Activated T-cell treated with anti-CD3 and anti-CD28 coated beads, Interleukin-2, amount 50 U/mL, for 4 hours (primary cell): ENCODE measurements at regions not wholly inside any gene's neighbourhood (a gene's known extent, or its start where the extent isn't known, plus 50 kb on each side); places are given as distances from the start of the nearest gene placed in this dataset.
"Not testable (repeated sequence)": the region's sequence is repeated elsewhere in the genome, so short reads cannot be mapped to it uniquely, and the experiment has no call there.

Source experiments
- ATAC-seq, 2 donors: fragments of 200-7000 bp; cut with Tn5 transposase; one replicate each; pipeline ENCODE4 v1.10.0; 2021
- DNase-seq: peaks from one replicate; pipeline ENCODE4 v3.0.0-alpha.2; 2020
- H3K27me3 Mint-ChIP-seq: one replicate; pipeline ENCODE4 v1.8.0; 2021; ENCODE audit warnings: low read depth, mixed read lengths
- H3K36me3 Mint-ChIP-seq: one replicate; pipeline ENCODE4 v1.8.0; 2022; ENCODE audit warnings: mixed read lengths; ENCODE audit not compliant: insufficient read depth
- H3K4me1 Mint-ChIP-seq: one replicate; pipeline ENCODE4 v1.8.0; 2021; ENCODE audit warnings: low read depth, mixed read lengths
- H3K4me3 Mint-ChIP-seq: one replicate; pipeline ENCODE4 v1.8.0; 2021; ENCODE audit warnings: mild to moderate bottlenecking, moderate library complexity, mixed read lengths
- H3K9me3 Mint-ChIP-seq: one replicate; pipeline ENCODE4 v1.8.0; 2021; ENCODE audit warnings: mixed read lengths

- ATAC-seq (no peak), DNase-seq (no peak)
- Mint-ChIP-seq H3K4me1 (no peaks in the 10 kb centered on the region), H3K9me3 (no peaks in the 10 kb centered on the region), H3K27me3 (peaks cover 10% of the 10 kb centered on the region), H3K36me3 (no peaks in the 10 kb centered on the region), H3K4me3 (no peak overlapping the region)
Observed at GRCh38 chr4:56132835-56133234, 184.1 kb downstream of the CEP135 start.

GRCh38 chr4:56132188-56132587 lies 183.4 kb downstream of the CEP135 start:
- not testable (repeated sequence) for H3K36me3 Mint-ChIP-seq

DNA sequence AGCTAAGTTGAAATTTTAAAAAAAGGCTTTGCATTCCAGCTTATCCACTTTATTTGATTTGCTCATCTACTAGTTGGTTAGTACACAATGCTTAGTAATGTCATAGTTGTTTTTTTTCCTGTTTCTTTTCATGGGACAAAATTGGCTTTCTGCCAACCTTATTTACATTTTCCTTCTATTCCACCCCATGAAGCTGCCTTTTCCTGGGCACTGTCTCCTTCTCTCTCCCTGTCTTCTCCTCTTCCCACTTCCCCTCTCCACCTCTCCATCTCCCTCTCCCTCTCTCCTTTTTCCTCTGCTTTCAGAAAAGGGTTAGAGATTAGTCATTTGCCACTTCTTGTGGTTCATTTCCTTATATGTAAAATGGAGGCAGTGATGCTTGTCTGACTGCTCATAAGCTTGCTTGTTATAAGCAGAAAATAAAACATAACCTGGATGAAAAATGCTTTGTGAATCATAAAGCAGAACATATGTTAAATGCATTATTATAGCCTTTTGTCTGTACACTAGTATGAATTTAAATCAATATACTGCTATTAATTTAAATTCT lies 181.9 kb downstream of the CEP135 start:
- Mint-ChIP-seq H3K9me3 (no peaks in the 10 kb centered on the region), H3K27me3 (peaks cover 15% of the 10 kb centered on the region), H3K36me3 (no peaks in the 10 kb centered on the region), H3K4me3 (no peak overlapping the region), H3K4me1 (no peaks in the 10 kb centered on the region)
- ATAC-seq (no peak), DNase-seq (no peak)

More at GRCh38 chr4:56132188-56132587, 183.4 kb downstream of the CEP135 start:
- not testable (repeated sequence) for H3K4me3 Mint-ChIP-seq, H3K9me3 Mint-ChIP-seq, ATAC-seq, DNase-seq, H3K4me1 Mint-ChIP-seq
- peaks cover 12% of the 10 kb centered on the region for H3K27me3 Mint-ChIP-seq

DNA sequence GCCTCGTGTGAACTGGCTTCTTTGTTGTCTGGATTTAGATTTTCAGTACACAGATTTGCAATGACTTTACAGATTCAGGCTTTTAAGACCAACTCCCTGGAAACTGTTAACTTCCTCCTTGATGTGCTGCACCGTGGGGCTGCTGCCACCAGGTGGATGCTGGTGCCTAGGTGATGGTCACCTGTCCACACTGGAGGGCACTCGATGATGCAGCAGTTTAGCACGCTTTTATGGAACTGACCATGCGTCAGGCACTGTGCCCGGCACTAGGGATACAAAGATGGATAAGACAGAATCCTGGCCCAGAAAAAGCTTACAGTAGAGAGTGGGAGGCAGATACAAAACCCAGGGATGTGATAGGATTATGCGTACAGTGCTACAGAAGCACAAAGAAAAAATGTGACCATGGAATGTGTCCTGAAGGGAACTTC lies 180.7 kb downstream of the CEP135 start:
- no peaks in the 10 kb centered on the region for H3K9me3 Mint-ChIP-seq
- no peak overlapping the region for H3K4me3 Mint-ChIP-seq
- no peaks in the 10 kb centered on the region for H3K4me1 Mint-ChIP-seq
- DNase-seq = no peak
- peak in 1 of 2 donors; percentile 50 for ATAC-seq
- no peaks in the 10 kb centered on the region for H3K36me3 Mint-ChIP-seq
- peaks cover 15% of the 10 kb centered on the region for H3K27me3 Mint-ChIP-seq

- Mint-ChIP-seq H3K4me3 (no peak overlapping the region), H3K9me3 (no peaks in the 10 kb centered on the region), H3K27me3 (peaks cover 15% of the 10 kb centered on the region), H3K36me3 (no peaks in the 10 kb centered on the region), H3K4me1 (no peaks in the 10 kb centered on the region)
- no peak for ATAC-seq
- no peak for DNase-seq
Observed at GRCh38 chr4:56128213-56128612, 179.5 kb downstream of the CEP135 start.

DNA sequence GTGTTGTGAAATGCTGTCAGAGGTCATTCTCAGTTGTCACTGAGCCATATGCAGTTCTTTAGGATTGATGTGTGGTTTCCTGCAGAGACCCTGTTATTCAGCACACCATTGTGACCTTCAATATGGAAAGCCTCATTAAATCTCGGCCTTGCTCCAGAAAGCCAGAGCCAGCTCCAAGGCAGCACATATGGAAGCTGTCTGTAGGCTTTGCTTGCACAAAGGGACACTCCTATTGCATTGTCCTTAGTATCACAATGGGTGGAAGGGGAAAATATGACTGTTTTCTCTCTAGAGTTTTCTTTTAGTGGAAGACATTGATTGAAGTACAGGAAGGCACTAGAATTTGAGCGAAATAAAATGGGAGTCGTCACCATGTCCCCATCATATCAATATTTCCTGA lies 179.0 kb downstream of the CEP135 start:
- DNase-seq = no peak
- H3K9me3 Mint-ChIP-seq = no peaks in the 10 kb centered on the region
- ATAC-seq = no peak
- H3K27me3 Mint-ChIP-seq = peaks cover 15% of the 10 kb centered on the region
- H3K36me3 Mint-ChIP-seq = no peaks in the 10 kb centered on the region
- no peaks in the 10 kb centered on the region for H3K4me1 Mint-ChIP-seq
- no peak overlapping the region for H3K4me3 Mint-ChIP-seq

DNA sequence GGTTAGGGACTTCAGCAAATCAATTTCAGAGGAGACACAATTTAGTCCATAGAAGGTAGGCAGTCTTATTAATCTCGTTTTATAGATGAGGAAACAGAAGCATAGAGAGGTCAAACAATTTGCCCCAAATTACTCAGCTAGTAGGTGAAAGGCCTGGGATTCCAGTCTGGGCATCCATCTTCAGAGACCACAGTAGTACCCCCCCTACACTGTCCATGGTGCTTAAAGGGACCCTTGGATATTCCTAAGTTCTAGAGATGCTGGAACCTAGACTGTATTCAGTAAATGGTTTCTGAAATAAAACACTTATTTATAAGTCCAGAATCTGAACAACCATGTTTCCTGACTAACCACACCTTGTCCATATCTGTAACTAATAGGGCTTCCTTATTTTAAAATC lies 174.8 kb downstream of the CEP135 start:
- no peak overlapping the region for H3K4me3 Mint-ChIP-seq

DNA sequence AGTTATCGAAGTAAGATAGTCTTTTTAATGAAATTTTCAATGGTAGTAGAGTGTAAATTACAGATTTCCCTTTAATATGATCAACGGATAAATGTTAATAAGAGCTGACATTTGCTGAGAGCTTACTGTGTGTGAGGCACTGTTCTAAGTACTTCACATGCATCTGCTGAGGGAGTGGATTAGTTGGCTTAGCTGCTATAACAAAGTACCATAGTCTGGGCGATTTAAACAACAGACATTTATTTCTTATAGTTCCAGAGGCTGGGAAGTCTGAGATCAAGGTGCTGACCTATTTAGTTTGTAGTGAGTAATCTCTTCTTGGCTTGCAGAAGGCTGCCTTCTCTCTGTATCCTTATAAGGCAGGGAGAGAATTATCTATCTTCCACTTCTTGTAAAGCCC lies 174.3 kb downstream of the CEP135 start:
- Mint-ChIP-seq H3K4me1 (no peaks in the 10 kb centered on the region), H3K36me3 (no peaks in the 10 kb centered on the region)

More for the DNA sequence above, 174.8 kb downstream of the CEP135 start:
- DNase-seq (no peak), ATAC-seq (no peak)
- Mint-ChIP-seq H3K36me3 (no peaks in the 10 kb centered on the region), H3K4me1 (no peaks in the 10 kb centered on the region), H3K9me3 (no peaks in the 10 kb centered on the region), H3K27me3 (peaks cover 13% of the 10 kb centered on the region)

GRCh38 chr4:56118845-56119244 lies 170.1 kb downstream of the CEP135 start:
- no peaks in the 10 kb centered on the region for H3K27me3 Mint-ChIP-seq
- H3K36me3 Mint-ChIP-seq = no peaks in the 10 kb centered on the region
- DNase-seq (no peak), ATAC-seq (no peak)
- H3K9me3 Mint-ChIP-seq = no peaks in the 10 kb centered on the region
- no peak overlapping the region for H3K4me3 Mint-ChIP-seq
- H3K4me1 Mint-ChIP-seq = no peaks in the 10 kb centered on the region

More for the DNA sequence above, 174.3 kb downstream of the CEP135 start:
- Mint-ChIP-seq H3K9me3 (no peaks in the 10 kb centered on the region), H3K4me3 (no peak overlapping the region), H3K27me3 (peaks cover 11% of the 10 kb centered on the region)
- DNase-seq (no peak), ATAC-seq (no peak)

DNA sequence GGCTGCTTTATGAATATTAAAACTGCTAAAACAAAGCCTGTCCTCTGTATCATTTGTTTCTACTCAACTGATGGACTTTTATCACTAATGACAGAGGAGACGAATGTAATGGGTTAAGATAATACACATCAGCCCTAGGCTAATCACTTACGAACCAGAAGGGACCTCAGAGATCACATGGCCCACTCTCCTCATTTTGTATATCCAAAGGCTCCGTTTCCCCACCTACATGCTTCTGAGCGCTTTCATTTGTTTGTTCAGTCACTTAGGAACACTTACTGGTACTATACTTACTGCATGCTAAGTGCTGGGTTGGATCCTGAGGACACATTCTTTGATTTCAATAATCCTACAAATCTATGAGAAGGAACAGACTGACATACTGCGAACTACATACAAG lies 169.3 kb downstream of the CEP135 start:
- Mint-ChIP-seq H3K4me3 (no peak overlapping the region), H3K36me3 (no peaks in the 10 kb centered on the region), H3K27me3 (no peaks in the 10 kb centered on the region), H3K4me1 (no peaks in the 10 kb centered on the region), H3K9me3 (no peaks in the 10 kb centered on the region)
- ATAC-seq (no peak), DNase-seq (no peak)

- DNase-seq = no peak
- Mint-ChIP-seq H3K4me1 (peaks cover under 1% of the 10 kb centered on the region), H3K9me3 (no peaks in the 10 kb centered on the region), H3K27me3 (no peaks in the 10 kb centered on the region), H3K36me3 (no peaks in the 10 kb centered on the region), H3K4me3 (no peak overlapping the region)
- ATAC-seq = no peak
Observed at GRCh38 chr4:56115898-56116297, 167.2 kb downstream of the CEP135 start.

DNA sequence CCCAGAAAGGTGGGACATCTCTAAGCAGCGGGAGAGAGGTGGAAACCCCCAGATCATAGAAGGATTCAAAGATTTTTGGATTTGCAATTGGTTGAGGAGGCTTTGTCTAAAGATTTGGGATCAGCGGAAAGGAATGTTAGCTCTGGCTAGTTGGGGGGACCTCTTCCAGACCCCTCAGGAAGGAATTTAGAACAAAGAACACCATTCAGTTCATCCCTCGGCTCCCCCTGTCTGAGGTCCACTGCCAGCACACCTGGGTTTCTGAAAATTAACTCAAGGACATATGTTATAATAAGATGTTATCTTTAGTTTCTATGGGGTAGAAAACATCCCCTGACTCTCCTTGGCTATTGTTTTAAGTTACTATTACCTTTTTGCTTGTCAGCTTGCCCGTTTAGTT lies 163.6 kb downstream of the CEP135 start:
- no peaks in the 10 kb centered on the region for H3K27me3 Mint-ChIP-seq
- ATAC-seq (no peak), DNase-seq (no peak)
- peaks cover 2% of the 10 kb centered on the region for H3K4me1 Mint-ChIP-seq
- H3K36me3 Mint-ChIP-seq = no peaks in the 10 kb centered on the region
- H3K9me3 Mint-ChIP-seq = no peaks in the 10 kb centered on the region
- no peak overlapping the region for H3K4me3 Mint-ChIP-seq

GRCh38 chr4:56106180-56107147 lies 157.7 kb downstream of the CEP135 start:
- Mint-ChIP-seq H3K4me3 (no peak overlapping the region), H3K4me1 (peaks cover 2% of the 10 kb centered on the region), H3K9me3 (no peaks in the 10 kb centered on the region), H3K36me3 (no peaks in the 10 kb centered on the region), H3K27me3 (no peaks in the 10 kb centered on the region)
- ATAC-seq (no peak), DNase-seq (no peak)

GRCh38 chr4:56104188-56104587 lies 155.4 kb downstream of the CEP135 start:
- Mint-ChIP-seq H3K36me3 (no peaks in the 10 kb centered on the region), H3K9me3 (no peaks in the 10 kb centered on the region), H3K27me3 (no peaks in the 10 kb centered on the region), H3K4me1 (no peaks in the 10 kb centered on the region), H3K4me3 (no peak overlapping the region)
- ATAC-seq = no peak
- DNase-seq = no peak

GRCh38 chr4:56102601-56103000 lies 153.9 kb downstream of the CEP135 start:
- no peaks in the 10 kb centered on the region for H3K27me3 Mint-ChIP-seq
- H3K4me3 Mint-ChIP-seq = no peak overlapping the region
- H3K4me1 Mint-ChIP-seq = no peaks in the 10 kb centered on the region
- H3K36me3 Mint-ChIP-seq = no peaks in the 10 kb centered on the region
- DNase-seq (no peak), ATAC-seq (no peak)
- no peaks in the 10 kb centered on the region for H3K9me3 Mint-ChIP-seq
